ENCODE measurements at regions not wholly inside any gene's neighbourhood (a gene's known extent, or its start where the extent isn't known, plus 50 kb on each side); places are given as distances from the start of the nearest gene placed in this dataset.

DNA sequence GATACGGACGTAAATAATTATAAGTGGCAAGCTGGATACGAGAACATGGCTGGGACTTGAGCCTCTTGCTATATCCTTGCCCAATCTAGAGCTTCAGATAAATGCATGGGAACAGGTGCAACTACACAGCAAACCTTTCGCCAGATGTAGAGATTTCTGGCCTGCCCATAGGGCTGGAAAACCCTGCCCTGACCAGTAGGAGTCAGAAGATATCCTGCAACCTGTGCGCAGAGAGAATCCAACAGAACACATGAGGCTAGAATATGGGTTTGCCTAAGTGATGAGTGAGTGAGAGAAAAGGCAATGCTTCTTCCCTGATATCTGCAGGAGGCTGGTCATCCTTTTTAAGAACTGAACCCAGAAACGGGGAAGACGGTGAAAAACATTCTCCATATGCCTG lies 805.3 kb upstream of the TENM3 start:
- DNase-seq (ENCODE audit: low read depth, low spot score) = no peak
- no peak for TF ChIP-seq POLR2AphosphoS5 (IDR thresholded peaks at IDR 0.05; ENCODE audit: borderline replicate concordance, low read depth, low read length)
- TF ChIP-seq EZH2 (IDR thresholded peaks at IDR 0.05) = no peak
- TF ChIP-seq FOXP2 (optimal IDR thresholded peaks at IDR 0.05; ENCODE audit: control extremely low read depth, extremely low read length, insufficient read depth) = no peak
- H3K27ac ChIP-seq = no peak overlapping the region

DNA sequence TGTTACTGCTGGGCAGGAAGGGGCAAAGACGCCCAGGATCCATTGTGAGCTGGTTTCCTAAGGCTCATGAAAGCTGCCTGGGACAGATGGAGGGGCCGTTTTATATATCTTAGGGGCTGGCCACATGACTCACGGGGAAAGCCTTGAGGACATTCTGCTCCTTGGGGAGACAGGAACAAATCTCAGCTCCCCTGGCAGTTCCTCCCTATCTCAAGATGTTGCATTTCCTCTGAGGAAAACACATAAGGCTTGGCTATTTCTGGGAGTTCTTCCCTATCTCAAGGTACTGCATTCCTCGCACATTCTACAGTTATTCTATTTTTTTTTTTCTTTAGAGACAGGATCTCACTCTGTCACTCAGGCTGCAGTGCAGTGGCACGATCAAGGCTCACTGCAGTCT lies 804.6 kb upstream of the TENM3 start:
- no peaks in the 10 kb centered on the region for H3K9me3 ChIP-seq (ENCODE audit: low read depth, low read length)
- H3K4me3 ChIP-seq = no peak overlapping the region
- H3K36me3 ChIP-seq (ENCODE audit: insufficient read depth, low read length) = no peaks in the 10 kb centered on the region
- no peak overlapping the region for H3K27ac ChIP-seq
- no peak overlapping the region for H3K9ac ChIP-seq (ENCODE audit: insufficient read length)
- no peak for DNase-seq (ENCODE audit: low read depth, low spot score)
- TF ChIP-seq FOXP2 (optimal IDR thresholded peaks at IDR 0.05; ENCODE audit: control extremely low read depth, extremely low read length, insufficient read depth) (no peak), EZH2 (IDR thresholded peaks at IDR 0.05) (no peak), POLR2AphosphoS5 (IDR thresholded peaks at IDR 0.05; ENCODE audit: borderline replicate concordance, low read depth, low read length) (no peak)

More for the DNA sequence above, 805.3 kb upstream of the TENM3 start:
- Histone ChIP-seq H3K36me3 (ENCODE audit: insufficient read depth, low read length) (no peaks in the 10 kb centered on the region), H3K4me3 (no peak overlapping the region), H3K9ac (ENCODE audit: insufficient read length) (no peak overlapping the region), H3K9me3 (ENCODE audit: low read depth, low read length) (no peaks in the 10 kb centered on the region)

DNA sequence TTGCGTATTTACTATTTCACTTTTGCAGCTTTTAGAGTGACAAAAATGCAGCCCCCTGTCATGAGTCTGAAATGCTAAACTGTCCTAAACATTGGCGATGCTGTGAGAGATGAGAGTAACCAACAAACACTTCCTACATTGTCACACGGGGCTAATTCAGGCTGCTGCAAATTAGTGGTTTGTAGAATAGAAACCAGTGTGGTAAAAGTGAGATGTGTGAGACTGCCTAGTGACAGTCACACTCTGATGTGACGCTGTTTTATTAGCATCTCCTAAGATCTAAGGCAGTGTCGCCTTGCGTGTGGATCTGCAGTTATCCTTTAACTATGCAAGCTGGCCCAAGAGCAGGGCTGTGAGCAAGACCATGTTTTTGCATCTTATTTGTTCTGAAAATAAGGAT lies 800.2 kb upstream of the TENM3 start:
- TF ChIP-seq POLR2AphosphoS5 (IDR thresholded peaks at IDR 0.05; ENCODE audit: borderline replicate concordance, low read depth, low read length) (no peak), FOXP2 (optimal IDR thresholded peaks at IDR 0.05; ENCODE audit: control extremely low read depth, extremely low read length, insufficient read depth) (no peak), EZH2 (IDR thresholded peaks at IDR 0.05) (no peak)
- H3K9me3 ChIP-seq (ENCODE audit: low read depth, low read length) = no peaks in the 10 kb centered on the region
- H3K9ac ChIP-seq (ENCODE audit: insufficient read length) = no peak overlapping the region
- H3K27ac ChIP-seq = no peak overlapping the region
- no peak overlapping the region for H3K4me3 ChIP-seq
- H3K36me3 ChIP-seq (ENCODE audit: insufficient read depth, low read length) = no peaks in the 10 kb centered on the region
- DNase-seq (ENCODE audit: low read depth, low spot score) = no peak

DNA sequence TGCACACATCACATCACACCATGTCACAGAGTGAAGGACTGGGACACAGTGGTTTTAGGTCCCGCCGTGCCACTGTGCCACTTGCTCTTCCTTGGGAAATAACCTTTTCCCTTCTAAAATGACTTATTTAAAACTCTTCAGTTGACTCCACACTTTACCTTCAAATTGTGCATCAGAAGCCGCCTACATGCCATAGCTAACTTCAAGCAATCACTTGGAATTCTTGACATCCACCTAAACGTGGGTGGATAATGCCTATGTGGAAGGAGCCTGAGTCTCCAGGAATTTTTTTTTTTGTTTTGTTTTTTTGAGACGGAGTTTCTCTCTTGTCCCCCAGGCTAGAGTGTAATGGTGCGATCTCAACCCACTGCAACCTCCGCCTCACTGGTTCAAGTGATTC lies 777.4 kb upstream of the TENM3 start:
- TF ChIP-seq FOXP2 (optimal IDR thresholded peaks at IDR 0.05; ENCODE audit: control extremely low read depth, extremely low read length, insufficient read depth) (no peak), EZH2 (IDR thresholded peaks at IDR 0.05) (no peak), POLR2AphosphoS5 (IDR thresholded peaks at IDR 0.05; ENCODE audit: borderline replicate concordance, low read depth, low read length) (no peak)
- no peaks in the 10 kb centered on the region for H3K36me3 ChIP-seq (ENCODE audit: insufficient read depth, low read length)

DNA sequence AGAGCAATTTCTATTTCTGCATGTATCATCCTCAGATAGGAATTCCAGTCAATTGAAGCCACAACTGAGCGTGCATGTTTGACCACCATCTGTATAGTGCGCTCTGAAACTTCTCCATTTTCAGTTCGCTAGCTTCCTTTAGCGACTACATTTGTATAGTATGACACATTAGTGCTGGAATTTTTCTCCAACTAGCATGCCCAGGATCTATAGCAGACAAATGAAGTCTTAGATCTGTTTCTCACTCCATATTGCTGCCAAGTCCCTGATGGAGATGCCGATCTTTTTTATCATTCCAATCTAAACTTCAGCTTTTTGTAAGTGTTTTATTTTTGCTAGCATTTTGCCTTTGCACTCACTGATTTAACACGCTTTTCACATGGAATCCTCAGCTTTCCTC lies 774.8 kb upstream of the TENM3 start:
- no peak overlapping the region for H3K4me3 ChIP-seq
- no peak overlapping the region for H3K27ac ChIP-seq
- DNase-seq (ENCODE audit: low read depth, low spot score) = no peak
- H3K9ac ChIP-seq (ENCODE audit: insufficient read length) = no peak overlapping the region
- H3K9me3 ChIP-seq (ENCODE audit: low read depth, low read length) = no peaks in the 10 kb centered on the region
- no peaks in the 10 kb centered on the region for H3K36me3 ChIP-seq (ENCODE audit: insufficient read depth, low read length)
- no peak for TF ChIP-seq POLR2AphosphoS5 (IDR thresholded peaks at IDR 0.05; ENCODE audit: borderline replicate concordance, low read depth, low read length)
- no peak for TF ChIP-seq EZH2 (IDR thresholded peaks at IDR 0.05)
- no peak for TF ChIP-seq FOXP2 (optimal IDR thresholded peaks at IDR 0.05; ENCODE audit: control extremely low read depth, extremely low read length, insufficient read depth)

More for the DNA sequence above, 777.4 kb upstream of the TENM3 start:
- Histone ChIP-seq H3K9me3 (ENCODE audit: low read depth, low read length) (no peaks in the 10 kb centered on the region), H3K9ac (ENCODE audit: insufficient read length) (no peak overlapping the region), H3K4me3 (no peak overlapping the region), H3K27ac (no peak overlapping the region)
- DNase-seq (ENCODE audit: low read depth, low spot score) = no peak

DNA sequence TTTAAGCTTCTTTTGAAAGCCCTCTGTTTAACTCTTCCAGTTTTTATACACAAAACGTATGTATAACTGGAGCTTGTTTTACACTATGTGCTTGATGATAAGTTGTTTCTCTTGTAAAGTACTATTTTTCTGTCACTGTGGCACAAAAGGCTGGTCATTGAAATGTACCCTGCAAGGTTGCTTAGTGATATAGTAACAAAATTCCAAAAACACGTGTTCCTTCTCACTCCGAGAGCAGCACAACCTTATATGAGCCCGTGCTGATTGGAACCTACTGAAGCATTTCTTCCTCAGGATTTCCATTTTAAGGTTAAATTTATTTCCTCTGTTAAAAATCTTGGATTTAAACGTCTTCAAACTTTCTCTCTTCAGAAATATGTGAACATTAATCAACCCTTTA lies 772.9 kb upstream of the TENM3 start:
- TF ChIP-seq EZH2 (IDR thresholded peaks at IDR 0.05) (no peak), FOXP2 (optimal IDR thresholded peaks at IDR 0.05; ENCODE audit: control extremely low read depth, extremely low read length, insufficient read depth) (no peak), POLR2AphosphoS5 (IDR thresholded peaks at IDR 0.05; ENCODE audit: borderline replicate concordance, low read depth, low read length) (no peak)
- Histone ChIP-seq H3K9me3 (ENCODE audit: low read depth, low read length) (no peaks in the 10 kb centered on the region), H3K36me3 (ENCODE audit: insufficient read depth, low read length) (no peaks in the 10 kb centered on the region), H3K27ac (no peak overlapping the region), H3K9ac (ENCODE audit: insufficient read length) (no peak overlapping the region), H3K4me3 (no peak overlapping the region)
- no peak for DNase-seq (ENCODE audit: low read depth, low spot score)

DNA sequence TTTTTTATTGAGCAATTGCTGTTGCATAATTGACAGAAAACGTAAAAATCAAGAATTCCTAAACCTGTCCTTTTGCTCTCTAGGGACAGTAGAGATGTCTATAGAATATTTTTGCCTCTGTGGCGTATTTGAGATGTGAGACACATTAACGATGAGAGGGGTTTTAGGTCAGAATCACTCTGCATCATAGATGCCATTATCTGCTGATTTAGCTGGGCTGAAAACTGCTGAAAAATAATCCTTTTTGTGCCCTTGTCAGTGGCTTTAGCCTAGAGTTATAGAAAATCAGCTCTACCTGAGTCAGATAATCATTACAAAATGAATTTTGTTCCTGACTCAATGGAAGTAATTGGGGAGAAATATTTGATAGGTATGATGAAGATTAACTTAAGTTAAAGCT lies 767.8 kb upstream of the TENM3 start:
- no peaks in the 10 kb centered on the region for H3K9me3 ChIP-seq (ENCODE audit: low read depth, low read length)
- no peak overlapping the region for H3K9ac ChIP-seq (ENCODE audit: insufficient read length)
- H3K36me3 ChIP-seq (ENCODE audit: insufficient read depth, low read length) = no peaks in the 10 kb centered on the region
- no peak for DNase-seq (ENCODE audit: low read depth, low spot score)
- no peak for TF ChIP-seq FOXP2 (optimal IDR thresholded peaks at IDR 0.05; ENCODE audit: control extremely low read depth, extremely low read length, insufficient read depth)
- no peak overlapping the region for H3K27ac ChIP-seq
- H3K4me3 ChIP-seq = no peak overlapping the region

DNA sequence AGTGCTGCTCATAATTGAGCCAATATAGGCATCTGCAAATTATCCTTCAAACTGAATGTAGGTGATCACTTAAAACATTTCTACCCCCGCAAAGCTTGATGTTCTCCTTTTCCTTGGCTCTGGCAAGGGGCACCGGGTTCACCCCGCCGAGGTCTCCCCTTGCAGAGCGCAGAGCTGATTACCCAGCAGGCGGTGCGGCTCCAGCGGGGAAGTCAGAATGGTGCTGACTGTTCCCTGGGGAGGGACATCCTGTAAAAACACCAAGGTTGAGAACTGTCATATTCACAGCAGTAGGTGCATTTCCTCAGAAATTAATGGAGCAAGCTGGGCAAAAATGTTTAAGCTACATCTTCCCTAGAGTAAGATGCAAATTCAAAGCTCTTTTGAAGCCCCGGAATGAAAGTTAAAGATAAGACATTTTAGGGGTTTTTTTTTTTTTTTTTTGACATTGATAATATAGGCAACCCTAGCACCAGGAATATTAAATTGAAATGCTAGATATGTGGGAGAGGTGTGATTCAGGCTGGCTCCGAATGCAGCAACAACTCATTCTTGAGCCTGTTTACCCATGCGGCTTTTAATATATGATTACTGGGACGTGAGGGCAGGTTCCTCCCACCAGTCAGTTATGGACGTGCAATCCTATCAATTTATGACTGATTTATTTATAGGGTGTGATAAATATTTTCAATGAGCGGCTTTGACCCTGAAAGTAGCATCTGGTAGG lies 767.3 kb upstream of the TENM3 start:
- TF ChIP-seq POLR2AphosphoS5 (IDR thresholded peaks at IDR 0.05; ENCODE audit: borderline replicate concordance, low read depth, low read length) (no peak), FOXP2 (optimal IDR thresholded peaks at IDR 0.05; ENCODE audit: control extremely low read depth, extremely low read length, insufficient read depth) (no peak), EZH2 (IDR thresholded peaks at IDR 0.05) (no peak)
- no peak overlapping the region for H3K4me3 ChIP-seq
- no peaks in the 10 kb centered on the region for H3K36me3 ChIP-seq (ENCODE audit: insufficient read depth, low read length)
- H3K9me3 ChIP-seq (ENCODE audit: low read depth, low read length) = no peaks in the 10 kb centered on the region
- no peak for DNase-seq (ENCODE audit: low read depth, low spot score)
- no peak overlapping the region for H3K9ac ChIP-seq (ENCODE audit: insufficient read length)
- H3K27ac ChIP-seq = no peak overlapping the region

DNA sequence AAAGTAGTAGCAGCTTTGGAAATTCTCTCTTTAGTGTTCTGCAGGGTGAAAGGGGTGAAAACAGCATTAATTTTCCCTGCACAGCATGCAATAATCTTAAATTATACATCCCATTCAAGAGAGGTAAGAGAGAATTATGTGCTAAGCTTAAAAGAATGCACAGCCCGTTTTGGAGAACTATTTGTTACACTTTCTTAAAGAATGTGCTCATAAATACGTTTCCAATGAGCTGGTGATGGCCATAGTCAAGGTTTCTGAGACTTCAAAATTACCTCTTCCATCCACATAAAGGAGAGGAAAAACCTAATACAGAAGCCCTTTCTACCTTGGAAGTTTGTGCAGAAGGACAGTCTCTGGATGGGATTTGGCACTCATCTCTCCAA lies 766.7 kb upstream of the TENM3 start:
- no peak overlapping the region for H3K9ac ChIP-seq (ENCODE audit: insufficient read length)
- no peaks in the 10 kb centered on the region for H3K36me3 ChIP-seq (ENCODE audit: insufficient read depth, low read length)
- H3K27ac ChIP-seq = no peak overlapping the region
- H3K4me3 ChIP-seq = no peak overlapping the region
- no peak for DNase-seq (ENCODE audit: low read depth, low spot score)
- no peaks in the 10 kb centered on the region for H3K9me3 ChIP-seq (ENCODE audit: low read depth, low read length)
- no peak for TF ChIP-seq FOXP2 (optimal IDR thresholded peaks at IDR 0.05; ENCODE audit: control extremely low read depth, extremely low read length, insufficient read depth)
- TF ChIP-seq POLR2AphosphoS5 (IDR thresholded peaks at IDR 0.05; ENCODE audit: borderline replicate concordance, low read depth, low read length) = no peak
- no peak for TF ChIP-seq EZH2 (IDR thresholded peaks at IDR 0.05)
